Muscle layer of duodenum (tissue), 2 donors: ENCODE measurements at regions not wholly inside any gene's neighbourhood (a gene's known extent, or its start where the extent isn't known, plus 50 kb on each side); places are given as distances from the start of the nearest gene placed in this dataset.
"Not testable (repeated sequence)": the region's sequence is repeated elsewhere in the genome, so short reads cannot be mapped to it uniquely, and the experiment has no call there.

ENCODE experiments used
- H3K27ac ChIP-seq: one replicate; pipeline ENCODE4 v1.7.0; 2013; ENCODE audit warnings: mild to moderate bottlenecking, low read length
- H3K27me3 ChIP-seq: one replicate; pipeline ENCODE4 v1.7.0; 2013; ENCODE audit warnings: low read depth, mild to moderate bottlenecking, control low read depth, low read length
- H3K36me3 ChIP-seq, 2 donors: one replicate each; pipeline ENCODE4 v1.7.0; 2013; ENCODE audit warnings: low read length in 2 of 2, control low read depth in 1 of 2, mild to moderate bottlenecking in 1 of 2; ENCODE audit not compliant: insufficient read depth in 2 of 2, control insufficient read depth in 1 of 2
- H3K4me1 ChIP-seq, 2 donors: one replicate each; pipeline ENCODE4 v1.7.0; 2013; ENCODE audit warnings: low read length in 2 of 2, mild to moderate bottlenecking in 2 of 2, control low read depth in 1 of 2, moderate library complexity in 1 of 2; ENCODE audit not compliant: insufficient read depth in 2 of 2, control insufficient read depth in 1 of 2
- H3K4me3 ChIP-seq, 2 donors: one replicate each; pipeline ENCODE4 v1.7.0; 2013; ENCODE audit warnings: low read length in 2 of 2, low read depth in 1 of 2, mild to moderate bottlenecking in 1 of 2
- H3K9me3 ChIP-seq, 2 donors: one replicate each; pipeline ENCODE4 v1.7.0; 2013; ENCODE audit warnings: low read length in 2 of 2, control low read depth in 1 of 2, mild to moderate bottlenecking in 1 of 2; ENCODE audit not compliant: control insufficient read depth in 1 of 2
- donor health status: healthy.

GRCh38 chr13:80508031-80508430, 167.1 kb upstream of the SPRY2 start:
- H3K27me3 ChIP-seq: no peaks in the 10 kb centered on the region
- H3K27ac ChIP-seq: no peak overlapping the region
- no peaks in the 10 kb centered on the region for H3K4me1 ChIP-seq

DNA sequence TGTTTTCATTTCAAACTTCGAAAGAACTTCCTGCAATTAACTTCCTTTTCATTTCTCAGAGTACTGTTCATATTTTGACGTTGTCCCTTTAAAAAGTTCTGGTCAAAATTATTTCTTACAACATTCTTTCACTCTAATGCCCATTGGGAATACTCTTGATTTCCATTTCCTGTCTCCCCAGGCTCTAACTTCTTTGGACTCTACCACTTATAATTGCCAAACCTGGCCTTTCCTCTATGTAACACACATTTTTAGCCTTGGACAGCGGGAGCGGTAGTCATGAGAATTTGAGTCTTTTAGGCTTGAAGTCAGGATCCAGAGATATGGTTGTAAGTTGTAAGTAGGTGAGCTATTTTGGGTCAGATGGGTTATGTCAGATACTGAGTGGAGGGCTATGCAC, 163.5 kb upstream of the SPRY2 start:
- H3K36me3 ChIP-seq: no peaks in the 10 kb centered on the region
- H3K27ac ChIP-seq: no peak overlapping the region
- H3K9me3 ChIP-seq: peaks cover 0 to 6% of the 10 kb centered on the region in 2 donors
- no peak overlapping the region for H3K4me3 ChIP-seq
- H3K27me3 ChIP-seq: no peaks in the 10 kb centered on the region
- no peaks in the 10 kb centered on the region for H3K4me1 ChIP-seq

More at GRCh38 chr13:80508031-80508430, 167.1 kb upstream of the SPRY2 start:
- peaks cover 0 to 6% of the 10 kb centered on the region in 2 donors for H3K9me3 ChIP-seq
- no peak overlapping the region for H3K4me3 ChIP-seq
- H3K36me3 ChIP-seq: no peaks in the 10 kb centered on the region

DNA sequence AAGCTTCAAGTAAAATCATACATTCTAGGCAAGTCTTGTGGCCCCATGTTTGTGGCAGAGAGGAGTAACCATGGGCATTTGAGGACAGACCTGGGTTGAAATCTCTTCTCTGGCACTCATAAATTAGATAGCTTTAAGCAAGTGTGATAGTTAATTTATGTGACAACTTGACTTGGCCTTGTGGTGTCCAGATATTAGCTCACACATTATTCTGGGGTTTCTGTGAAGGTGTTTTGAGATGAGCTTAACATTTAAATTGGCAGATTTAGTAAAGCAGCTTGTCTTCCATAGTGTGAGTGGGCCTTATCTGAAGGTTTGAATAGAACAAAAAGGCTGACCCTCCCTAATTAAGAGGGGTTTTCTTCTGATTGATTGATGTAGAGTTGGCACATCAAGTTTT, 161.4 kb upstream of the SPRY2 start:
- Histone ChIP-seq H3K9me3 (peaks cover 0 to 6% of the 10 kb centered on the region in 2 donors), H3K27ac (no peak overlapping the region), H3K27me3 (no peaks in the 10 kb centered on the region), H3K4me1 (no peaks in the 10 kb centered on the region), H3K36me3 (no peaks in the 10 kb centered on the region), H3K4me3 (no peak overlapping the region)

GRCh38 chr13:80501556-80501955, 160.6 kb upstream of the SPRY2 start:
- Histone ChIP-seq H3K27ac (no peak overlapping the region), H3K36me3 (no peaks in the 10 kb centered on the region), H3K9me3 (peaks cover 0 to 6% of the 10 kb centered on the region in 2 donors), H3K4me1 (no peaks in the 10 kb centered on the region), H3K27me3 (no peaks in the 10 kb centered on the region), H3K4me3 (no peak overlapping the region)

DNA sequence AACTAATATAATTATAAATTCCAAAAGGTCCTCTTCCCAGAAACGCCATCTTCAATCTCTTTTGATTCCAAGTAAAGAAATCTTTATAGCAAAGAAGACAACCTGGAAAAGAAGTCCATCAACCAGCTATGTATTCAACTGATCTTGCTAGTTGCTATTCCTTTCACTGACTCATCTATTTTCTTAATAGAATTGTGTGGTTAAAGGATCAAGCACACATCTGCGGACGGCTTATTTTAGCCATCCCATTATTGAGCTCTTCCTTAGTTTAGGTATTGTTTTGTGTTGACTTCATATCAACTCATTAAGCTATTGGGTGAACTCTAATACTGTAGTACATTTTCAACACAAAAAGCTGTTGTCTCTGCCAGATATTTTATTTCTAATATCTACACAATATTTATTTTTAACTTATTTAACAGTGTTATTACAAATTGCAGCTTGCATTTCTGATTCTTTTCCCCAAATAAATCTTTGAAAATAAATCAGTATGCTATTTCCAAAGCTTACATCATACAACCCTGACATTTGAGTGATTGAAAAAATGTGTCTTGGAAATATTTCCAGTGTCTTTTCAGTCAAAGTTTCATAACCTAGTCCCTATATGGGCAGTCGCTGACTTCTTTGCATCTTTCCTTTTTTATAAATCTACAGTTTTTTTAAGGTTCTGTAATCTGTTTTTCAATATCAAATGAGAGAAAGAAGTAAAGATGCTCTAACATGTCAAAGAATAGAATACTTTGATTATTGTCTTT, 158.8 kb upstream of the SPRY2 start:
- Histone ChIP-seq H3K27ac (no peak overlapping the region), H3K36me3 (no peaks in the 10 kb centered on the region), H3K4me1 (no peaks in the 10 kb centered on the region), H3K27me3 (no peaks in the 10 kb centered on the region), H3K4me3 (no peak overlapping the region), H3K9me3 (no peaks in the 10 kb centered on the region)

- Histone ChIP-seq H3K27ac (no peak overlapping the region), H3K4me3 (no peak overlapping the region), H3K9me3 (no peaks in the 10 kb centered on the region), H3K27me3 (no peaks in the 10 kb centered on the region), H3K36me3 (no peaks in the 10 kb centered on the region), H3K4me1 (no peaks in the 10 kb centered on the region)
Measured at GRCh38 chr13:80498433-80498832, 157.5 kb upstream of the SPRY2 start.

GRCh38 chr13:80497978-80498377, 157.1 kb upstream of the SPRY2 start:
- Histone ChIP-seq H3K9me3 (no peaks in the 10 kb centered on the region), H3K36me3 (no peaks in the 10 kb centered on the region), H3K4me3 (no peak overlapping the region), H3K27ac (no peak overlapping the region), H3K27me3 (no peaks in the 10 kb centered on the region), H3K4me1 (no peaks in the 10 kb centered on the region)

- H3K27ac ChIP-seq: no peak overlapping the region
- no peaks in the 10 kb centered on the region for H3K36me3 ChIP-seq
- H3K27me3 ChIP-seq: no peaks in the 10 kb centered on the region
- no peaks in the 10 kb centered on the region for H3K4me1 ChIP-seq
- H3K9me3 ChIP-seq: no peaks in the 10 kb centered on the region
- H3K4me3 ChIP-seq: no peak overlapping the region
Measured at GRCh38 chr13:80497439-80497838, 156.5 kb upstream of the SPRY2 start.

- Histone ChIP-seq H3K4me3 (no peak overlapping the region), H3K27me3 (no peaks in the 10 kb centered on the region), H3K27ac (no peak overlapping the region), H3K9me3 (no peaks in the 10 kb centered on the region), H3K36me3 (no peaks in the 10 kb centered on the region), H3K4me1 (no peaks in the 10 kb centered on the region)
Measured at GRCh38 chr13:80496721-80497397, 155.9 kb upstream of the SPRY2 start.

- H3K27ac ChIP-seq, H3K9me3 ChIP-seq, H3K27me3 ChIP-seq, H3K4me1 ChIP-seq, H3K4me3 ChIP-seq, H3K36me3 ChIP-seq: not testable (repeated sequence)
Measured at GRCh38 chr13:80490491-80490943, 149.6 kb upstream of the SPRY2 start.

DNA sequence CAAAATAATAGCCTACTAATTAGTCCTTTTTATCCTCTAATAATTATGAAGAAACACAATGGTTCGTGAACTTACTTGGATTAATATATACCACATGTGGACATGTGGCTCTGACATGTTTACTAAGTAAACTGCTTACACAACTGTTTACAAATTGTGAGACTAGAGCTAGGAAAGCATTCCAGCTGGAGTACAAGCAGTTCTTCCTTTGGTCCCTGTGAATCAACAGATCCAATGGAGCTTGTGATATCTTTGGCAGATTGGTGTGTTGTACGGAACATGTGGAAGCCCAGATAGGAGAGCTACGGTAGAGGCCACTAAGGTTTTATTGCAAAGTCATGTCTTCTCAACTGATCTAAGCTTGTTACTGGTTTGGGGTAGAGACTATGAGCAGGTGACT, 145.5 kb upstream of the SPRY2 start:
- no peaks in the 10 kb centered on the region for H3K9me3 ChIP-seq
- H3K4me3 ChIP-seq: no peak overlapping the region
- H3K27me3 ChIP-seq: no peaks in the 10 kb centered on the region
- H3K27ac ChIP-seq: no peak overlapping the region
- peaks cover 0 to 4% of the 10 kb centered on the region in 2 donors for H3K4me1 ChIP-seq
- no peaks in the 10 kb centered on the region for H3K36me3 ChIP-seq
